K562 (cell line): ENCODE measurements at regions not wholly inside any gene's neighbourhood (a gene's known extent, or its start where the extent isn't known, plus 50 kb on each side); places are given as distances from the start of the nearest gene placed in this dataset.
A peak's percentile ranks its signal among the peaks of the same experiment; 100 is the strongest.

Source experiments
- ATAC-seq: fragments of 200-7000 bp; cut with Tn5 transposase; 3 replicates; pipeline ENCODE4 v1.9.1; 2020; ENCODE audit warnings: moderate library complexity
- BruUV-seq: library from RNA; stranded (reverse); fragments of 400-500 nt; replicated peaks from 2 replicates; lab custom pipeline; 2021; lab: Mats Ljungman, UMichigan
- CTCF ChIA-PET: fragments of 300-600 bp; formaldehyde crosslinking; extraction: SDS; loops from one replicate; lab custom pipeline; 2021; ENCODE audit warnings: low intra/inter-chr PET ratio; lab: Yijun Ruan, JAX
- POLR2A ChIA-PET: fragments of 300-600, 350-650 bp; sonication (Branson Sonifier 250); formaldehyde crosslinking; extraction: SDS; loops from one replicate; lab custom pipeline; 2021; ENCODE audit warnings: antibody characterized with exemption, inconsistent platforms; lab: Yijun Ruan, JAX
- DNase-seq, 4 experiments: peaks; one replicate each; pipeline versions ENCODE4 v3.0.0 to v3.0.0-alpha.2; 2011 to 2018; ENCODE audit warnings: low spot score in 3 of 4, mixed read lengths in 3 of 4; ENCODE audit errors: extremely low read depth in 1 of 4
- FAIRE-seq: peaks from 2 replicates; lab custom pipeline; 2011; peaks lifted over from hg19 to GRCh38; lab: Jason Lieb, UNC
- H2AFZ ChIP-seq: 2 replicates; pipeline ENCODE4 v1.6.0; 2011; ENCODE audit warnings: low read depth, low read length, control low read depth, inconsistent platforms
- H3K27ac ChIP-seq: fragments of 200-600 bp; 3 replicates; pipeline ENCODE4 v1.8.0; 2011; ENCODE audit warnings: low read depth, mild to moderate bottlenecking, control low read depth, inconsistent platforms, low read length, moderate library complexity, mixed read lengths; ENCODE audit errors: extremely low read depth
- H3K27me3 ChIP-seq, 2 experiments: fragments of 300-600 bp in 1 of 2; 2 replicates in 1 of 2; 3 replicates in 1 of 2; pipeline versions ENCODE4 v1.6.0 to v1.8.0; 2011; ENCODE audit warnings: inconsistent platforms in 2 of 2, low read length in 2 of 2, mild to moderate bottlenecking in 1 of 2, mixed read lengths in 1 of 2, moderate library complexity in 1 of 2; ENCODE audit not compliant: control insufficient read depth in 2 of 2, insufficient read depth in 2 of 2
- H3K36me3 ChIP-seq: fragments of 300-600 bp; 3 replicates; pipeline ENCODE4 v1.8.0; 2011; ENCODE audit warnings: mild to moderate bottlenecking, low read length, inconsistent platforms; ENCODE audit not compliant: control insufficient read depth, insufficient read depth
- H3K4me1 ChIP-seq, 2 experiments: fragments of 200-600 bp in 1 of 2; replicated peaks in 1 of 2; 2 replicates in 1 of 2; 3 replicates in 1 of 2; pipeline versions ENCODE4 v1.5.1 to v1.8.0; 2011; ENCODE audit warnings: inconsistent platforms in 2 of 2, low read length in 2 of 2, mild to moderate bottlenecking in 1 of 2, mixed read lengths in 1 of 2, moderate library complexity in 1 of 2; ENCODE audit not compliant: control insufficient read depth in 2 of 2, insufficient read depth in 2 of 2
- H3K4me2 ChIP-seq: 2 replicates; pipeline ENCODE4 v1.6.1; 2011; ENCODE audit warnings: low read length, control low read depth, inconsistent platforms, mixed read lengths; ENCODE audit not compliant: insufficient read depth
- H3K4me3 ChIP-seq: fragments of 200-600 bp; sonication (generic), shearing (Covaris generic); 2 replicates; pipeline ENCODE4 v1.5.1; 2016; ENCODE audit warnings: control low read depth, inconsistent platforms
- H3K79me2 ChIP-seq: fragments of 200-600 bp; 3 replicates; pipeline ENCODE4 v1.8.0; 2011; ENCODE audit warnings: low read length, inconsistent platforms; ENCODE audit not compliant: control insufficient read depth, insufficient read depth
- H3K9ac ChIP-seq, 2 experiments: 2 replicates each; pipeline versions ENCODE4 v1.6.0 to v1.6.1; 2011; ENCODE audit warnings: low read depth in 2 of 2, low read length in 2 of 2, control low read depth in 1 of 2, inconsistent platforms in 1 of 2, mild to moderate bottlenecking in 1 of 2, mixed read lengths in 1 of 2; ENCODE audit not compliant: insufficient read depth in 1 of 2
- H3K9me1 ChIP-seq: one replicate; pipeline ENCODE4 v1.6.0; 2011; ENCODE audit warnings: inconsistent platforms, mild to moderate bottlenecking, low read length, moderate library complexity; ENCODE audit not compliant: control insufficient read depth, insufficient read depth
- H3K9me3 ChIP-seq: replicated peaks from 2 replicates; pipeline ENCODE4 v1.5.1; 2011; ENCODE audit warnings: low read depth, low read length, inconsistent platforms; ENCODE audit not compliant: control insufficient read depth, insufficient read depth
- H4K20me1 ChIP-seq: replicated peaks from 2 replicates; pipeline ENCODE4 v1.6.1; 2011; ENCODE audit warnings: low read length, inconsistent platforms, mixed read lengths; ENCODE audit not compliant: control insufficient read depth, insufficient read depth
- HDAC8 ChIP-seq: fragments of 450-650 bp; IDR thresholded peaks from 2 replicates; pipeline ENCODE4 v1.6.1; 2016; ENCODE audit warnings: mild to moderate bottlenecking, missing genetic modification characterization, moderate library complexity, missing compliant biosample characterization
- HOMEZ ChIP-seq: fragments of 250-450 bp; sonication (Bioruptor Pico); IDR thresholded peaks from 2 replicates; pipeline ENCODE4 v1.4.0; 2020; ENCODE audit warnings: mild to moderate bottlenecking, moderate library complexity
- RBFOX2 ChIP-seq: fragments of 200-400 bp; formaldehyde crosslinking; IDR thresholded peaks from 2 replicates; pipeline ENCODE4 v1.6.1; 2017; ENCODE audit warnings: low read depth, mild to moderate bottlenecking, low read length, moderate library complexity
- REST ChIP-seq, 2 experiments: fragments of 450-650 bp; formaldehyde crosslinking in 1 of 2; IDR thresholded peaks; 2 replicates each; pipeline versions ENCODE4 v1.4.0 to v1.6.1; 2014 to 2020; ENCODE audit warnings: mild to moderate bottlenecking in 2 of 2, borderline replicate concordance in 1 of 2, low read depth in 1 of 2
- TBP ChIP-seq: optimal IDR thresholded peaks from 2 replicates; pipeline ENCODE3; 2011; ENCODE audit warnings: low read depth, low read length, improper control_type of control experiment
- WGBS: fragments of 100-300 bp; shearing (Covaris generic); methylation state at CpG from one replicate; pipeline ENCODE4 v1.1.6; 2016; ENCODE audit warnings: low coverage, mixed read lengths; ENCODE audit not compliant: insufficient coverage; ENCODE audit errors: missing lambda C conversion rate; 5-methylcytosine and 5-hydroxymethylcytosine counted together
- in situ Hi-C: fragments of 300-500 bp; cut with MboI; formaldehyde crosslinking; loops from 4 replicates; pipeline ENCODE4 v1.15.0; 2018; ENCODE audit warnings: inconsistent platforms, mixed read lengths
- intact Hi-C: fragments of 100-400 bp; cut with micrococcal nuclease; formaldehyde crosslinking; loops from 2 replicates; pipeline ENCODE4 v1.14.2; 2022

GRCh38 chr14:22337521-22337920, 251.5 kb downstream of the DAD1 start:
- no peak for FAIRE-seq
- ChIA-PET POLR2A (interaction anchor here (0.6 to 0.9 kb wide), 2 partner anchors 10 to 72 kb away, joined by 3 to 4 read pairs; no protein-coding TSS in a partner anchor), CTCF (no interaction called here)
- no peaks in the 10 kb centered on the region for H4K20me1 ChIP-seq
- H3K9ac ChIP-seq = no peak overlapping the region
- H3K9me1 ChIP-seq = no peaks in the 10 kb centered on the region
- in situ Hi-C loops (no loop called here), intact Hi-C loops (no loop called here)
- no peaks in the 10 kb centered on the region for H3K79me2 ChIP-seq
- H3K27me3 ChIP-seq = no peaks in the 10 kb centered on the region
- WGBS = 0% methylated on average over 1 of the region's 1 CpG
- no peak overlapping the region for H3K4me3 ChIP-seq
- no peak overlapping the region for H3K4me2 ChIP-seq
- peaks cover 0 to 48% of the 10 kb centered on the region in 2 experiments; a peak in 4 of 5 replicates for H3K4me1 ChIP-seq
- peak overlapping the region; percentile 58; the same call in 2 of the 3 replicates for H3K27ac ChIP-seq
- H2AFZ ChIP-seq = no peak overlapping the region; the same call in 1 of the 2 replicates
- ATAC-seq = peak; percentile 50
- TF ChIP-seq RBFOX2 (no peak), HOMEZ (CRISPR knock-in tag) (no peak), TBP (no peak)
- H3K9me3 ChIP-seq = no peaks in the 10 kb centered on the region
- no TSS peak for BruUV-seq
- DNase-seq = no peak
- H3K36me3 ChIP-seq = no peaks in the 10 kb centered on the region

GRCh38 chr14:22336031-22336430, 253.0 kb downstream of the DAD1 start:
- no peaks in the 10 kb centered on the region for H3K79me2 ChIP-seq
- ChIA-PET POLR2A (interaction anchor here (0.5 kb wide), 1 partner anchor 120 kb away, joined by 3 read pairs; no protein-coding TSS in a partner anchor), CTCF (no interaction called here)
- H3K9me1 ChIP-seq = no peaks in the 10 kb centered on the region
- intact Hi-C loops (no loop called here), in situ Hi-C loops (no loop called here)
- no peak overlapping the region for H3K9ac ChIP-seq
- no peaks in the 10 kb centered on the region for H4K20me1 ChIP-seq
- no peak overlapping the region for H3K4me3 ChIP-seq
- no peak overlapping the region for H3K27ac ChIP-seq
- no peaks in the 10 kb centered on the region for H3K36me3 ChIP-seq
- H3K27me3 ChIP-seq = no peaks in the 10 kb centered on the region
- H3K4me2 ChIP-seq = no peak overlapping the region
- 38% methylated on average over 6 of the region's 6 CpGs for WGBS
- no TSS peak for BruUV-seq
- FAIRE-seq (peak; percentile 58), ATAC-seq (no peak), DNase-seq (no peak)
- peaks cover 0 to 48% of the 10 kb centered on the region in 2 experiments; a peak in 4 of 5 replicates for H3K4me1 ChIP-seq
- 0 out of 2 replicates have a peak overlapping the region, but pooled peaks have one; percentile 4 for H2AFZ ChIP-seq
- no peaks in the 10 kb centered on the region for H3K9me3 ChIP-seq
- TF ChIP-seq HDAC8 (tag) (no peak), REST (IDR thresholded peaks at IDR 0.05; ENCODE audit: borderline replicate concordance) (no peak), REST (CRISPR knock-in tag; IDR thresholded peaks at IDR 0.05; ENCODE audit: low read depth) (no peak)
